ENCODE measurements at regions not wholly inside any gene's neighbourhood (a gene's known extent, or its start where the extent isn't known, plus 50 kb on each side); places are given as distances from the start of the nearest gene placed in this dataset.

DNA sequence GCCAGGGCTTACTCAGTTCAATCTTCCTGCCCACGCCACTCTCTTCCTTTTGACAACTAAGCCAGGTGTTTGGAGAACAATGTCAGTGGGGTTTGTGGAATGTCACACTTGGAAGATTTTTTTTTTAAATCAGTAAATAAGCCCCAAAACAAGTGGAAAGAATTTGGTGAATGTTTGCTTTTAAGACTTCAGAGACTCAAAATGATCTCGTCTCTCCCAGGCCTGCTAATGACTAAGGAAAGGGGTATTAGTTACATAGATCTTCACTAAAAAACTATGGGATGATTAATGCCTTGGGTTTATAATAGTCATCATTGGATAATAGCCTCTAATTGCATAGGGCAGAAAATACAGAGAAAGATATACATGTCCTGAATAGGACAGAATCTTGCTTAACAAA lies 166.4 kb downstream of the DMRT2 start:
- Mint-ChIP-seq H3K27ac (no peak overlapping the region), H3K27me3 (peaks cover 2% of the 10 kb centered on the region), H3K9me3 (no peaks in the 10 kb centered on the region), H3K4me1 (no peaks in the 10 kb centered on the region), H3K4me3 (no peak overlapping the region), H3K36me3 (no peaks in the 10 kb centered on the region)
- POLR2A ChIA-PET: no interaction called here
- no peak for DNase-seq
- no peak for ATAC-seq (ENCODE audit: low read depth)

DNA sequence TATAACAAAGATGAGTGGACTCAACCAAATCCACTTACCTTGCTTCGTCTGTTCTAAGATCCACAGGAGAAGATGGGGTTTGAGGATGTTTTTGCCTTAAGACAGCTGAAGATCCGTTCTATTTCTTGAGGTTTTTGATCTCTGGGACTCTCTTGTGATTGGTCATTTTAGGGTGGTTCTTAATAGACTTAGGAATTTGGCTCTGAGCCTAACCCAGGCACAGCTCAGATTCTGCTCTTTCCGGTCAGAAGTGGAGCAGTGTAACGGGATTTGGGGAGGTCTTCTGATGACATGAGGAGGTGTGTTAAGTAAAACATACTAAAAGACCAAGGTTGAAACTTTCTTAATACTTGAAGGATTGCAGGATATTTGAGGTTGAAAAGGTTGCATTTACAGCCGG lies 166.9 kb downstream of the DMRT2 start:
- POLR2A ChIA-PET: no interaction called here
- Mint-ChIP-seq H3K9me3 (no peaks in the 10 kb centered on the region), H3K27ac (no peak overlapping the region), H3K4me1 (no peaks in the 10 kb centered on the region), H3K27me3 (peaks cover 2% of the 10 kb centered on the region), H3K36me3 (no peaks in the 10 kb centered on the region), H3K4me3 (no peak overlapping the region)
- no peak for DNase-seq
- no peak for ATAC-seq (ENCODE audit: low read depth)

DNA sequence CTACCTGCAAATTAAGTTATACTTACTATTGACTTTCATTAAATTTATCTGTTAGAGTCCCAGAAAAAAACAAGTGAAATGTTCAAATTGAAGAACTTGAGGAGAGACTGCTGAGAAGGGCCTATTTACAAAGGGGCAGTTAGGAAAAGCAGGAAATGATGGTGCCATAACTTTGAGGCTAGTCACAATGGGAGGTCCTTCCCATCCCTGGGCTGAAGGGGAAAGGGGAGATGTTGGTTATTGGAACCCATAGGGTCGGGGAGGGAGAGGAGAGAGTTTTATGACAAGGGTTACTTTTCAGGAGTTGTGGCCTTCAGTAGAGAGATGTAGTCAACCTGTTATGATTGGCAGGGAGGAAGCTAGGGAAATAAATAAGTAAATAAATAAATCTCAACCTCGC lies 169.1 kb downstream of the DMRT2 start:
- Mint-ChIP-seq H3K36me3 (no peaks in the 10 kb centered on the region), H3K27ac (no peak overlapping the region), H3K27me3 (peaks cover under 1% of the 10 kb centered on the region), H3K9me3 (no peaks in the 10 kb centered on the region), H3K4me1 (no peaks in the 10 kb centered on the region), H3K4me3 (no peak overlapping the region)
- POLR2A ChIA-PET: no interaction called here
- ATAC-seq (ENCODE audit: low read depth) (no peak), DNase-seq (no peak)

DNA sequence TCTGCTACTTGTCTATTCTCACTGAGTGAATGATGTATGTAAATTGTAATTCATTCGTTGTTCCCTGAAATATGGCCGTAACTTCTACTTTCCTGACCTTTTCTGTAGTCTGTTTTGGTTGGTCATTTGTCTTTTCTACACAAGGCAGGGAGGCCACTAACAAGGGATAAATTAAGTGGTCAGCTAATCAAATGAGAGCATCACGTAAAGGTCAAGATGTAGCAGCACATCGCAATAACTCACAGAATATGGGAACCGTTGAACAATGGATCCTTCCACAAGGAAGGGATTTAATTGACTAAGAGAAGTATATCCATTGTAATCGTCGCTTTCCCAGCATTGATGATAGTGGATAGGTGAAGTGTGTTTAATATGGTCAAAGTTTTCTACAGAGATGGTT lies 171.1 kb downstream of the DMRT2 start:
- H3K4me1 Mint-ChIP-seq: no peaks in the 10 kb centered on the region
- H3K9me3 Mint-ChIP-seq: no peaks in the 10 kb centered on the region
- no peak for ATAC-seq (ENCODE audit: low read depth)
- no peak overlapping the region for H3K4me3 Mint-ChIP-seq
- POLR2A ChIA-PET: no interaction called here
- DNase-seq: no peak
- no peaks in the 10 kb centered on the region for H3K27me3 Mint-ChIP-seq
- H3K36me3 Mint-ChIP-seq: no peaks in the 10 kb centered on the region
- no peak overlapping the region for H3K27ac Mint-ChIP-seq

DNA sequence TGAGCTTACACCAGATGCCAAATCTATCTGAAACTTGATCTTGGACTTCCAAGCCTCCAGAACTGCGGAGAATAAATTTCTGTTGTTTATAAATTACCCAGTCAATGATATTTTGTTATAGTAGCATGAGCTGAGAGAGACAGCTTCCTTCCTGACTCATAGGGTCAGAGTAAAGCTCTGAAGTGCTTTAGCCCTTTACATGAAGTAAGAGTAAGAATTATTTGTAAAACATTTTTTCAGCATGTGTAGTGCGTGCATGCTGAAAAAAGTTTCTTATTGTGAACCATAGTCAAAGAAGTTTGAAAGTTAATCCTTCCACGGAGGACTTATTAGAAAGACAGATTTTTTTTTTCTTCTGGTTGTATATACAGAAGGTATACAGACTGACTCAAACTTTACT lies 172.4 kb downstream of the DMRT2 start:
- H3K4me3 Mint-ChIP-seq: no peak overlapping the region
- no peak for DNase-seq
- POLR2A ChIA-PET: no interaction called here
- ATAC-seq (ENCODE audit: low read depth): no peak
- no peaks in the 10 kb centered on the region for H3K9me3 Mint-ChIP-seq
- H3K27me3 Mint-ChIP-seq: no peaks in the 10 kb centered on the region
- no peak overlapping the region for H3K27ac Mint-ChIP-seq
- no peaks in the 10 kb centered on the region for H3K4me1 Mint-ChIP-seq
- H3K36me3 Mint-ChIP-seq: no peaks in the 10 kb centered on the region

DNA sequence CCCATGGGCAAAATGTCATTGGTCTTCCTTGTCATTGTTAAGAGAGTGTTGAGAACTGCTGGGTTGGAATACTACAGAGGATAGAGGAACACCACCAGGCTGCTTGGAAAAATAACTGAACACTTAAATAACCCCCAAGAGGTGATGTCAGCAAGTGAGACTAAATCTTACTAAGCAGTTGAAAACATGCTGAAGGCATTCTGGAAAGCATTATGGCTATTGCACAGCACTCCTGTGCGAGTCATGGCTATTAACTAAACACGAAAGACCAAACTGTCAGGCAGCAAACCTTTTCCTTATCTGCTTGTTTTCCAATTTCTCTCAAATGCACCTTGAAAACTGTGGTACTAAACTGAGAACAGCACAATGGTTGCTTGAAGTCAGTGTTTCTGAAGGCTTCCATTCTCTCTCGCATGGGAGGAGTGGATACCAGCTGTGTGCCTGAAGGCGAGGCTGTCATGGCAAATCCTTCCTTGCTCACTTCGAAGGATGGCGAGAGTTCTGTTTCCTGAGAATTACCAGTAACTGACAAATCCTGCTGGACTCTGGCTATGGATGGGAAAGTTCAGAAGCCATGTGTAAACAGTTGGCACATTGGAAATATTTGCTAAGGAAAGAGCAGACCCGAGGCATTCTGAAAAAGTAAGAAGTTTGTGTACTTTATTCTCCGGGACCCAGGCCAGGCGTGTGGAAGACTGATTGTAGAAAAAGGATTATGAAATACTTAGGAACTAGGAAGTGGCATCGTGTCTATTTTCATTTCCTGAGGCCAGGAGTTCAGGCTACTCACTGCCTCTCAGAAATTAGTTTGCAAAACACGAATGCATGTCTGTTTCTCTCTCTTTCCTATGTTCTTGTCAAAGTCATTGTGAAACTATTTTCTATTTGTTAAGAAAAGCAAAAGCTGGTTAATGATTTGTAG lies 182.1 kb downstream of the DMRT2 start:
- Mint-ChIP-seq H3K27ac (no peak overlapping the region), H3K4me3 (no peak overlapping the region), H3K9me3 (no peaks in the 10 kb centered on the region), H3K27me3 (no peaks in the 10 kb centered on the region), H3K36me3 (no peaks in the 10 kb centered on the region), H3K4me1 (no peaks in the 10 kb centered on the region)
- POLR2A ChIA-PET: no interaction called here
- no peak for DNase-seq
- no peak for ATAC-seq (ENCODE audit: low read depth)

DNA sequence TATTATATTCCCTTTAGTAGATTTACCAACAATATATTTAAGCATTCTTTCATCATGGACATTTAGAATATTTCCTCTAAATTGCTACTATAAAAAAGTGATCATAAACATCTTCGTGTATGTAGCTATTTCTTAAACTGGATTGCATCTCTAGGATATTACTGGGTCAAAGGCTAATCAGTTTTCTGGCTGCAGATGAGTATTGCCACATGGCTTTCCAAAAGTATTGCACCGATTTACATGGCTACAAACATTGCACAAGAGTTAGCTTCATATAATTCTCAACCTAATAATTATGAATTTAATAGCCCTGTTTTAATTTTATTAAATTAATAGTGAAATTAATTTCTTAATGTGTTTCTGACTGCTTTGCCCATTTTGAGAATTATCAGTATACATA lies 183.4 kb downstream of the DMRT2 start:
- H3K4me3 Mint-ChIP-seq: no peak overlapping the region
- H3K27ac Mint-ChIP-seq: no peak overlapping the region
- H3K9me3 Mint-ChIP-seq: no peaks in the 10 kb centered on the region
- no peaks in the 10 kb centered on the region for H3K36me3 Mint-ChIP-seq
- DNase-seq (no peak), ATAC-seq (ENCODE audit: low read depth) (no peak)
- POLR2A ChIA-PET: no interaction called here
- no peaks in the 10 kb centered on the region for H3K4me1 Mint-ChIP-seq
- H3K27me3 Mint-ChIP-seq: no peaks in the 10 kb centered on the region

DNA sequence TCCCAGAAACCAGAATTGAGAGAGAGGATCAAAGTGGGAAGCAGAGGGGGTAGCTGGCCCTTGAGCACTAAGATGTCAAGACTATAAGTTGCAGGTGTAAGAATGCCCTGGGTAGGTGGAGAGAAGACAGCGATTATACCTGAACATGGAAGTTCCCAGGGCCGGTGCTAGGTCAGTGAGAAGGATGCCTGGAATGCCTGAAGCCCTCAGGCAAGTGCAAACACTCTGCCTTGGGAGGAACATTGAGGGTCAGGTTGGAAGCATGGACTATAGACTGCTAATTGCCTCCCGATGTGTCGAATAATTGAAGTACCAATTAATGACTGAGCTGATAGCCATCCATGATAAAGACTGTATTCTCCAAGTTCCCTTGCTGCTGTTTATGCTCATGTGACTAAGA lies 185.5 kb downstream of the DMRT2 start:
- Mint-ChIP-seq H3K27me3 (no peaks in the 10 kb centered on the region), H3K36me3 (no peaks in the 10 kb centered on the region), H3K4me1 (no peaks in the 10 kb centered on the region), H3K9me3 (no peaks in the 10 kb centered on the region), H3K27ac (no peak overlapping the region), H3K4me3 (no peak overlapping the region)
- ATAC-seq (ENCODE audit: low read depth) (no peak), DNase-seq (no peak)
- POLR2A ChIA-PET: no interaction called here

DNA sequence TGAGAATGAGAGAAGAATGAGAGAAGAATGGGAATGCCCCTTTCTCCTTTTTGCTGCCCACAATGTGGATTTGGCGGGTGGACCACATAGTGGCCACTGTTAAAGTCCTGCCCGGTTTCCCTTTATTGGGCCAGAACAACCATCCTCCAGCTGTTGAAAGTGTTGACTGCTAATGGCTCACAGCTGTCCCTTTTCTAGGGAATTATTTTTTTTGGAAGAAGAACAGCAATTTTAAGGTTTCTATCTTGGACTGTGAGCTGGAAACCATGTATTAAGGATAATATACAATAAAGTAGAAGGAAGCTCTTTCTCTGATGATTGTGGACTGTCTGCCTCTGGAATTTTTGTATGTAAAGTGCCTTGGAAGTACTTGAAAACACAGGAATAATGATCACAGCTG lies 185.9 kb downstream of the DMRT2 start:
- POLR2A ChIA-PET: no interaction called here
- Mint-ChIP-seq H3K36me3 (no peaks in the 10 kb centered on the region), H3K4me1 (no peaks in the 10 kb centered on the region), H3K27ac (no peak overlapping the region), H3K27me3 (no peaks in the 10 kb centered on the region), H3K4me3 (no peak overlapping the region), H3K9me3 (no peaks in the 10 kb centered on the region)
- ATAC-seq (ENCODE audit: low read depth) (no peak), DNase-seq (no peak)

DNA sequence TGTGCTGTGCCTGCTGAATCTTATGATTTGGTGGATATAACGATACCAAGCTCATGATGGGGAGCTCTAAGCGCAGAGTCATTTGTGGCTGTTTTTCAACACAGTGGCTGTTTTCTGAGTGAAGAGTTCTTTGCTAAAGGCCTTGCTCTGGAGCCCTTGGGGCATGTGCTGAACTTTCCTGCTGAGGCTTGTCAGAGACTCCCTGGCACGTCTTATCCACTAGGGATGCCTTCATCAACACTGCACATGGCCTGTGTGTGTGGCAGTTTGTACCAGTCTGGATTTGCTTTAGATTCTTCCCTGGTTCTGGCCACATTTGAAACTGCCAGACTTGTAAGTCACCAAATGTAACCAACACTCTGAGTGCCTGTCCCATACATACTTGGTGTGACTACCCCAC lies 188.2 kb downstream of the DMRT2 start:
- no peaks in the 10 kb centered on the region for H3K4me1 Mint-ChIP-seq
- no peak for DNase-seq
- no peaks in the 10 kb centered on the region for H3K36me3 Mint-ChIP-seq
- no peak overlapping the region for H3K4me3 Mint-ChIP-seq
- POLR2A ChIA-PET: no interaction called here
- H3K27me3 Mint-ChIP-seq: no peaks in the 10 kb centered on the region
- no peak for ATAC-seq (ENCODE audit: low read depth)
- H3K27ac Mint-ChIP-seq: no peak overlapping the region
- H3K9me3 Mint-ChIP-seq: no peaks in the 10 kb centered on the region

DNA sequence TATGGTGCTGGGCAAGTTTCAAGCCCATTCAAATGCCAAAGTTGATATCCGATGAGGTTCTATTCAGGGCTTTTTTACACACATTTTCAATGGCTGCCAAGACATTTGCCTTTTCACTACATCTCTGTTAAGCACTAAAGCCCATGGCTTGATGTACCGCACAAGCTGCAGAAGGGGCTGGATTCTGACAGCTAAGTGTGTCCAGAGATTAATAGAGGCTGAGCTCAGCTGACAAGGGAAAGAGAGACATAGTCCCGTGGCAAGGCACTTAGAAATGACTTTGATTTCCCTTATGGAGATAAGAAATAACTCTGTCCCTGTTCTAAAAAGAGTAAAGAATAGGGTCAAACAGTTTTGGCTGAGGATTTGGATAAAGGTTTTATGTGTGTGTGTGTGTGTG lies 198.6 kb downstream of the DMRT2 start:
- POLR2A ChIA-PET: no interaction called here
- H3K4me3 Mint-ChIP-seq: no peak overlapping the region
- no peaks in the 10 kb centered on the region for H3K27me3 Mint-ChIP-seq
- ATAC-seq (ENCODE audit: low read depth): no peak
- no peak overlapping the region for H3K27ac Mint-ChIP-seq
- no peaks in the 10 kb centered on the region for H3K9me3 Mint-ChIP-seq
- no peaks in the 10 kb centered on the region for H3K36me3 Mint-ChIP-seq
- DNase-seq: no peak
- H3K4me1 Mint-ChIP-seq: no peaks in the 10 kb centered on the region

DNA sequence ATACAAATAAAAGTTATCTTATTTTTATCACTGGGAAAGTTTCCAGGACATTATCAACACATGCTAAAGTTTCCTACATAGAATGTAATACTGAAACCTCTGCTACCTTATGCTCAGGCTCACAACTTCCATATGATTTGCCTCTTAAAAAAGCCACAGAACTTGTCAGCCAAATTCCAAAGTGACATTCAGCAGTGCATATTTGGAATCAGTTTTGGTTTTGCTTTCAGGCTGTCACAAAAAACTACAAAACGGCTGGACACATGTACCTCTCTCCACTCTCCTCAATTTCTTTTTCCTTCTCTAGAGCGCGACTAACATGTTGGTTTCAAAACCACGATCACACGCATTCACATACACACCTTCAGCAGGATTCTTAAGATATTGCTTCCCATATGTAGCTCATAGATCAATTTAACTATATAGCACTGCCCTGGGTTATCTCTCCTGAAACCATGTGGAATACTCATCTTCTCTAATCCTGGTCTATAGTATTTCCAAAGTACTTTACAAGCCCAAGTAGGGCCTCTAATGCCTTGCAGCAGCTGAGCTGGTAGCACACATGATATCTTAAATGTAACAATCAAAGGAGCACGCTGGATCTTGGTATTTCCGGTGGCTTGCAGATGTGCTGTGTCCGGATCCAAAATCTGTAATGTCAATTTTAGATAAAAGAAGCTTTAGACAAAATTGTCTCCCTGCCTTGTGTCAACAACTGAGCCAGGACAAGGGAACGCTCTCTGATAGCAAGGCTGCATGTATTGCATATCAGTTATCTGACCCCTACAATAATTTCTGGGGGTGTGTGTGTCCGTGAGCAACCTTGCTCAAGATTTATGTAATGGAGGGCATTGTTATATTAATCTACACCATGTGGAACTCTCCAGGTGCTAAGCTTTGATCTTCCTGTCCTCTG lies 203.2 kb downstream of the DMRT2 start:
- POLR2A ChIA-PET: no interaction called here

DNA sequence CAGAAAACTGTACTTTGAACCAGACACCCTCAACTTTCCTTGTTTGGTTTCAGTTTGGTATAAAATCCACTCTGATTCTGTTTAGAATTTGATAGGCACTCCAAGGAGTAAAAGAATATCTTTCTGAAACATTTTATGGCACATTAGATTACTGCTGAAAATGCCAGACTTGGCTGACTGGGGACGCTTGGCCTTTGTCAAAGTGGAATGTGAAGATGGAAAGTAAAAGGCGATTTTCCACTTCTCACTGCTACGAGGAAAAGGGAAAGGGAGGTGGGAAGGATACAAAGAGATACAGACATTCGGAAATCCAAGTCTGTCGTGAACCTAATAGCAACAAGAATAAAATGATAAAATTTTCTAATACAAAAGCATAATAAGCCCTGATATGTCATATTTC lies 203.9 kb downstream of the DMRT2 start:
- POLR2A ChIA-PET: no interaction called here
- no peak for DNase-seq
- Mint-ChIP-seq H3K27me3 (no peaks in the 10 kb centered on the region), H3K4me1 (no peaks in the 10 kb centered on the region), H3K4me3 (no peak overlapping the region), H3K27ac (no peak overlapping the region), H3K9me3 (no peaks in the 10 kb centered on the region), H3K36me3 (no peaks in the 10 kb centered on the region)
- ATAC-seq (ENCODE audit: low read depth): no peak

More for the DNA sequence above, 203.2 kb downstream of the DMRT2 start:
- Mint-ChIP-seq H3K4me1 (no peaks in the 10 kb centered on the region), H3K27ac (no peak overlapping the region), H3K4me3 (no peak overlapping the region), H3K27me3 (no peaks in the 10 kb centered on the region), H3K36me3 (no peaks in the 10 kb centered on the region), H3K9me3 (no peaks in the 10 kb centered on the region)
- DNase-seq (no peak), ATAC-seq (ENCODE audit: low read depth) (no peak)

DNA sequence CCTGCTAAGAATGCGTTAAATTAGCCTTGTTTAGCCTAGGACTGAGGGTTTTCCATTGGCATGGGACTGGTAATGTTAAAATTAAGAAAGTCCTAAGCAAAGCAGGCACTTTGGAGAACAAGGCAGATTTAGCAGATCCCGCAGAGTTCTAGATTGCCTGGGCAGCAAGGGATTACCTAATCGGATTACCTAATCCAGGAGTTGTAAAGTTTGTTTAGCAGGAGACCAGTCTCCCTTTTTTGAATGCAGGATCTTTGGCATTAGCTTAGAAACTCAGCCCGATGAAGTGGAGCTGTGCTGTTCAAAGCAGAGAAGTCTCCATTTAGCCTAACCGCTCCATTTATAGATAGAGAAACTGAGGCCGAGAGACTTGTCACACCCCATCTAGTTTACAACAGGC lies 206.0 kb downstream of the DMRT2 start:
- POLR2A ChIA-PET: no interaction called here
- H3K9me3 Mint-ChIP-seq: no peaks in the 10 kb centered on the region
- H3K27me3 Mint-ChIP-seq: no peaks in the 10 kb centered on the region

More for the DNA sequence above, 206.0 kb downstream of the DMRT2 start:
- no peak for DNase-seq
- H3K36me3 Mint-ChIP-seq: no peaks in the 10 kb centered on the region
- no peak for ATAC-seq (ENCODE audit: low read depth)
- H3K4me3 Mint-ChIP-seq: no peak overlapping the region
- H3K4me1 Mint-ChIP-seq: no peaks in the 10 kb centered on the region
- H3K27ac Mint-ChIP-seq: no peak overlapping the region

All from activated naive CD8-positive, alpha-beta T cell treated with anti-CD3 and anti-CD28 coated beads, Interleukin-2, amount 10 ng/mL, durations not matched to agents 7 days and 5 days (primary cell).